Activated CD8-positive, alpha-beta T cell treated with anti-CD3 and anti-CD28 coated beads for 36 hours (primary cell): ENCODE measurements at regions not wholly inside any gene's neighbourhood (a gene's known extent, or its start where the extent isn't known, plus 50 kb on each side); places are given as distances from the start of the nearest gene placed in this dataset.

Source experiments
- ATAC-seq: fragments of 200-7000 bp; cut with Tn5 transposase; one replicate; pipeline ENCODE4 v1.10.0; 2021; ENCODE audit warnings: mild to moderate bottlenecking, moderate library complexity
- CTCF ChIA-PET: fragments of 350-600 bp; sonication (Branson Sonifier 250); formaldehyde crosslinking; loops from one replicate; lab custom pipeline; 2021; ENCODE audit warnings: antibody characterized with exemption; lab: Charles Lee
- POLR2A ChIA-PET: fragments of 350-600 bp; sonication (Branson Sonifier 250); formaldehyde crosslinking; loops from one replicate; lab custom pipeline; 2021; ENCODE audit warnings: antibody characterized with exemption; lab: Charles Lee
- DNase-seq: peaks from one replicate; pipeline ENCODE4 v3.0.0-alpha.2; 2020
- H3K27ac Mint-ChIP-seq: one replicate; pipeline ENCODE4 v1.8.0; 2021; ENCODE audit warnings: mild to moderate bottlenecking, mixed read lengths
- H3K27me3 Mint-ChIP-seq: one replicate; pipeline ENCODE4 v1.8.0; 2021; ENCODE audit warnings: mixed read lengths
- H3K36me3 Mint-ChIP-seq: one replicate; pipeline ENCODE4 v1.8.0; 2021; ENCODE audit warnings: low read depth, mixed read lengths
- H3K4me1 Mint-ChIP-seq: one replicate; pipeline ENCODE4 v1.8.0; 2021; ENCODE audit warnings: low read depth, mixed read lengths
- H3K4me3 Mint-ChIP-seq: one replicate; pipeline ENCODE4 v1.8.0; 2021; ENCODE audit warnings: mild to moderate bottlenecking, moderate library complexity, mixed read lengths
- H3K9me3 Mint-ChIP-seq: one replicate; pipeline ENCODE4 v1.8.0; 2021; ENCODE audit warnings: mixed read lengths
- intact Hi-C: fragments of 100-400 bp; cut with micrococcal nuclease; formaldehyde crosslinking; loops from one replicate; pipeline ENCODE4 v1.10.0; 2022
- TF ChIP-seq, protein P1 (sequence below): fragments of 200-600 bp; IDR thresholded peaks from one replicate; pipeline ENCODE4 v1.8.0; 2022; ENCODE audit warnings: antibody characterized with exemption, mild to moderate bottlenecking

DNA sequence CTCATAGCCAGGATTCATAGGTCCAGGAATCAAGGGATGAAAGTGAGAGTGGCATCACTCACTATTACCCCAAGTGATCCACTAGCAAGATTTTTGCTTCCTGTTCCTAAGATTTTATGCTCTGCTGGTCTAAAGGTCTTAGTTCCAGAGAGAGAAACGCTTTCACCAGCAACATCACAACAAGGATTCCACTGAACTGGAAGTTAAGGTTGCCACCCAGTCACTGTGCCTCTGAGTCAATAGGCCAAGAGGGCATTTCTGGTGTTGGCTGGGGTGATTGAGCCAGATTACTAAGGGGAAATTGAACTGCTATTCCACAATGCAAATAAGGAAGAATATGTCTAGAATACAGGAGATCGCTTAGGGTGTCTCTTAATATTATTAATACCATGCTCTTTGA lies 142.5 kb upstream of the ARID2 start:
- H3K27ac Mint-ChIP-seq, result no peak overlapping the region
- no peak overlapping the region for H3K4me3 Mint-ChIP-seq
- no peaks in the 10 kb centered on the region for H3K36me3 Mint-ChIP-seq
- DNase-seq, result no peak
- ChIA-PET CTCF (no interaction called here), POLR2A (no interaction called here)
- H3K9me3 Mint-ChIP-seq, result no peaks in the 10 kb centered on the region
- no peak for ATAC-seq
- TF ChIP-seq, protein P1, sequence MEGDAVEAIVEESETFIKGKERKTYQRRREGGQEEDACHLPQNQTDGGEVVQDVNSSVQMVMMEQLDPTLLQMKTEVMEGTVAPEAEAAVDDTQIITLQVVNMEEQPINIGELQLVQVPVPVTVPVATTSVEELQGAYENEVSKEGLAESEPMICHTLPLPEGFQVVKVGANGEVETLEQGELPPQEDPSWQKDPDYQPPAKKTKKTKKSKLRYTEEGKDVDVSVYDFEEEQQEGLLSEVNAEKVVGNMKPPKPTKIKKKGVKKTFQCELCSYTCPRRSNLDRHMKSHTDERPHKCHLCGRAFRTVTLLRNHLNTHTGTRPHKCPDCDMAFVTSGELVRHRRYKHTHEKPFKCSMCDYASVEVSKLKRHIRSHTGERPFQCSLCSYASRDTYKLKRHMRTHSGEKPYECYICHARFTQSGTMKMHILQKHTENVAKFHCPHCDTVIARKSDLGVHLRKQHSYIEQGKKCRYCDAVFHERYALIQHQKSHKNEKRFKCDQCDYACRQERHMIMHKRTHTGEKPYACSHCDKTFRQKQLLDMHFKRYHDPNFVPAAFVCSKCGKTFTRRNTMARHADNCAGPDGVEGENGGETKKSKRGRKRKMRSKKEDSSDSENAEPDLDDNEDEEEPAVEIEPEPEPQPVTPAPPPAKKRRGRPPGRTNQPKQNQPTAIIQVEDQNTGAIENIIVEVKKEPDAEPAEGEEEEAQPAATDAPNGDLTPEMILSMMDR, result no peak
- intact Hi-C loops, result no loop called here
- H3K4me1 Mint-ChIP-seq, result peaks cover 3% of the 10 kb centered on the region
- H3K27me3 Mint-ChIP-seq, result no peaks in the 10 kb centered on the region

GRCh38 chr12:45587877-45588533 lies 141.5 kb upstream of the ARID2 start:
- Mint-ChIP-seq H3K27me3 (no peaks in the 10 kb centered on the region), H3K36me3 (no peaks in the 10 kb centered on the region), H3K4me3 (no peak overlapping the region), H3K4me1 (peaks cover 3% of the 10 kb centered on the region), H3K27ac (no peak overlapping the region), H3K9me3 (no peaks in the 10 kb centered on the region)
- POLR2A ChIA-PET, result no interaction called here
- intact Hi-C loops, result no loop called here
- ATAC-seq (no peak), DNase-seq (no peak)
- TF ChIP-seq, protein P1, result no peak
- CTCF ChIA-PET, result no interaction called here

- CTCF ChIA-PET, result no interaction called here
- Mint-ChIP-seq H3K9me3 (no peaks in the 10 kb centered on the region), H3K27me3 (no peaks in the 10 kb centered on the region), H3K4me3 (no peak overlapping the region), H3K27ac (no peak overlapping the region), H3K36me3 (no peaks in the 10 kb centered on the region), H3K4me1 (peaks cover 3% of the 10 kb centered on the region)
- intact Hi-C loops, result no loop called here
- DNase-seq (no peak), ATAC-seq (peak; percentile 39)
- POLR2A ChIA-PET, result no interaction called here
- TF ChIP-seq, protein P1, result no peak
Observed at GRCh38 chr12:45590646-45591045, 138.9 kb upstream of the ARID2 start.

GRCh38 chr12:45591635-45592034 lies 137.9 kb upstream of the ARID2 start:
- ChIA-PET CTCF (no interaction called here), POLR2A (no interaction called here)
- H3K27ac Mint-ChIP-seq, result no peak overlapping the region
- ATAC-seq (no peak), DNase-seq (no peak)
- intact Hi-C loops, result no loop called here
- peaks cover 3% of the 10 kb centered on the region for H3K4me1 Mint-ChIP-seq
- H3K9me3 Mint-ChIP-seq, result no peaks in the 10 kb centered on the region
- H3K4me3 Mint-ChIP-seq, result no peak overlapping the region
- H3K27me3 Mint-ChIP-seq, result no peaks in the 10 kb centered on the region
- H3K36me3 Mint-ChIP-seq, result no peaks in the 10 kb centered on the region
- TF ChIP-seq, protein P1, result no peak

DNA sequence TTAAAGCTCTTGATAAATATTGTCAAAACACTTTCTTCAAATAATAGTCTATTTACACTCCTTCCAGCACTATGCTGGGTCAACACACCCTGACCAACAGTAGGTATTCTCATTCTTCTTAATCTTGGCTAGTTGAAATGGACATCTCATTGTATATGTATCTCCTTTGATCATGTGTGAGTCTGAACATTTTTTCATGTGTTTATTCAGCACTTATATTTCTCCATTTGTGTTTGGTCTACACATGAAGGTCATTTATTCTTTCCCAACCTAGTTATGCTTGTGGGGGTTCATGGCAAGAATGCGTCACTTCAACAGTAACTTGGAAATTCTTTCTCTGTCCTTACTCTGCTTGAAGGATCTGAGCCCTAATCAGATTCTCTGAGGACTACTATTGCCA lies 133.1 kb upstream of the ARID2 start:
- Mint-ChIP-seq H3K4me3 (no peak overlapping the region), H3K9me3 (no peaks in the 10 kb centered on the region), H3K36me3 (no peaks in the 10 kb centered on the region), H3K4me1 (no peaks in the 10 kb centered on the region), H3K27ac (no peak overlapping the region), H3K27me3 (no peaks in the 10 kb centered on the region)
- TF ChIP-seq, protein P1, result no peak
- ChIA-PET CTCF (no interaction called here), POLR2A (no interaction called here)
- ATAC-seq (no peak), DNase-seq (no peak)
- intact Hi-C loops, result no loop called here
